H1 (cell line): ENCODE measurements at regions not wholly inside any gene's neighbourhood (a gene's known extent, or its start where the extent isn't known, plus 50 kb on each side); places are given as distances from the start of the nearest gene placed in this dataset.

Experiments used
- CTCF ChIA-PET: fragments of 300-600 bp; sonication (Branson Sonifier 250); formaldehyde crosslinking; loops from one replicate; lab custom pipeline; 2021; ENCODE audit not compliant: partially characterized antibody; lab: Charles Lee
- POLR2A ChIA-PET: fragments of 300-600 bp; sonication (Branson Sonifier 250); formaldehyde crosslinking; loops from one replicate; lab custom pipeline; 2021; ENCODE audit warnings: inconsistent platforms; ENCODE audit not compliant: partially characterized antibody; lab: Charles Lee
- DNase-seq, 2 experiments: peaks; one replicate each; pipeline versions ENCODE4 v3.0.0 to v3.0.0-alpha.2; 2010 to 2022; ENCODE audit warnings: low spot score in 2 of 2, low read depth in 1 of 2, mixed read lengths in 1 of 2
- FAIRE-seq: peaks from 2 replicates; lab custom pipeline; 2011; peaks lifted over from hg19 to GRCh38; lab: Jason Lieb, UNC
- H2AFZ ChIP-seq: 2 replicates; pipeline ENCODE4 v1.8.1; 2012; ENCODE audit warnings: low read length, inconsistent platforms
- H2AK5ac ChIP-seq: 2 replicates; pipeline ENCODE4 v1.6.1; 2013; ENCODE audit warnings: low read depth, low read length
- H2BK120ac ChIP-seq: replicated peaks from 2 replicates; pipeline ENCODE3; 2013; ENCODE audit warnings: low read depth, low read length, inconsistent platforms
- H2BK12ac ChIP-seq: 2 replicates; pipeline ENCODE4 v1.6.1; 2013; ENCODE audit warnings: low read depth, low read length
- H2BK15ac ChIP-seq: 2 replicates; pipeline ENCODE4 v1.6.1; 2013; ENCODE audit warnings: low read length
- H2BK20ac ChIP-seq: 2 replicates; pipeline ENCODE4 v1.6.1; 2013; ENCODE audit warnings: low read length
- H2BK5ac ChIP-seq: 2 replicates; pipeline ENCODE4 v1.6.1; 2013; ENCODE audit warnings: low read depth, low read length
- H3K14ac ChIP-seq: 2 replicates; pipeline ENCODE4 v1.6.1; 2013; ENCODE audit warnings: inconsistent platforms; ENCODE audit not compliant: insufficient read length
- H3K18ac ChIP-seq: 2 replicates; pipeline ENCODE4 v1.6.1; 2013; ENCODE audit warnings: low read length; ENCODE audit errors: extremely low read depth
- H3K23ac ChIP-seq: 2 replicates; pipeline ENCODE4 v1.6.1; 2013; ENCODE audit warnings: inconsistent platforms; ENCODE audit not compliant: insufficient read length
- H3K23me2 ChIP-seq: 2 replicates; pipeline ENCODE4 v1.6.1; 2013; ENCODE audit warnings: low read depth, low read length
- H3K27ac ChIP-seq: 2 replicates; pipeline ENCODE4 v1.6.1; 2011; ENCODE audit warnings: low read depth, low read length, inconsistent platforms
- H3K27me3 ChIP-seq, 4 experiments: replicated peaks in 1 of 4; 1 replicate in 1 of 4; 2 replicates in 3 of 4; pipeline versions ENCODE4 v1.6.1 to v1.8.1; 2011 to 2013; ENCODE audit warnings: low read length in 3 of 4, mild to moderate bottlenecking in 3 of 4, inconsistent platforms in 2 of 4, mixed read lengths in 2 of 4, moderate library complexity in 1 of 4; ENCODE audit not compliant: control insufficient read depth in 3 of 4, insufficient read depth in 3 of 4; ENCODE audit errors: extremely low read depth in 1 of 4
- H3K36me3 ChIP-seq, 4 experiments: 2 replicates each; pipeline versions ENCODE4 v1.6.1 to v1.8.1; 2011 to 2013; ENCODE audit warnings: mild to moderate bottlenecking in 4 of 4, low read length in 3 of 4, moderate library complexity in 2 of 4, control low read depth in 1 of 4, inconsistent platforms in 1 of 4; ENCODE audit not compliant: insufficient read depth in 4 of 4, control insufficient read depth in 2 of 4
- H3K4ac ChIP-seq: replicated peaks from 2 replicates; pipeline ENCODE3; 2013; ENCODE audit warnings: low read length, low read depth, mixed read lengths, inconsistent platforms; ENCODE audit not compliant: insufficient read length
- H3K4me1 ChIP-seq, 4 experiments: replicated peaks in 1 of 4; 1 replicate in 1 of 4; 2 replicates in 3 of 4; pipeline versions ENCODE4 v1.6.1 to v1.8.1; 2011 to 2013; ENCODE audit warnings: low read length in 3 of 4, inconsistent platforms in 2 of 4, mixed read lengths in 1 of 4; ENCODE audit not compliant: insufficient read depth in 4 of 4, control insufficient read depth in 3 of 4
- H3K4me2 ChIP-seq, 2 experiments: 2 replicates each; pipeline versions ENCODE4 v1.6.1 to v1.8.1; 2011 to 2013; ENCODE audit warnings: low read depth in 2 of 2, low read length in 2 of 2, control low read depth in 1 of 2, inconsistent platforms in 1 of 2, mild to moderate bottlenecking in 1 of 2; ENCODE audit not compliant: insufficient read depth in 1 of 2
- H3K4me3 ChIP-seq, 4 experiments: fragments of 200-600, 300-600 bp in 1 of 4; sonication (generic), shearing (Covaris generic), sonication (Bioruptor Twin) in 1 of 4; 2 replicates each; pipeline versions ENCODE4 v1.5.1 to v1.8.1; 2011 to 2016; ENCODE audit warnings: low read length in 4 of 4, low read depth in 3 of 4, control low read depth in 2 of 4, inconsistent platforms in 2 of 4, mild to moderate bottlenecking in 2 of 4, mixed read lengths in 1 of 4, moderate library complexity in 1 of 4; ENCODE audit not compliant: insufficient read depth in 2 of 4; ENCODE audit errors: extremely low read depth in 1 of 4
- H3K56ac ChIP-seq: replicated peaks from 2 replicates; pipeline ENCODE3; 2013; ENCODE audit warnings: low read depth, mild to moderate bottlenecking, mixed read lengths, low read length, inconsistent platforms; ENCODE audit not compliant: insufficient read length
- H3K79me1 ChIP-seq: 2 replicates; pipeline ENCODE4 v1.6.1; 2013; ENCODE audit warnings: low read depth, low read length, control low read depth
- H3K79me2 ChIP-seq, 2 experiments: 2 replicates each; pipeline versions ENCODE4 v1.6.1 to v1.8.1; 2012 to 2013; ENCODE audit warnings: low read length in 2 of 2, mild to moderate bottlenecking in 2 of 2, inconsistent platforms in 1 of 2; ENCODE audit not compliant: insufficient read depth in 2 of 2, control insufficient read depth in 1 of 2
- H3K9ac ChIP-seq, 4 experiments: replicated peaks in 1 of 4; 1 replicate in 1 of 4; 2 replicates in 3 of 4; pipeline versions ENCODE4 v1.6.1 to v1.8.1; 2011 to 2013; ENCODE audit warnings: low read depth in 3 of 4, low read length in 3 of 4, control low read depth in 2 of 4, mild to moderate bottlenecking in 2 of 4, moderate library complexity in 2 of 4, inconsistent platforms in 1 of 4; ENCODE audit errors: extremely low read depth in 1 of 4
- H3K9me3 ChIP-seq, 2 experiments: 2 replicates each; pipeline versions ENCODE4 v1.6.1 to v1.8.1; 2012 to 2013; ENCODE audit warnings: mild to moderate bottlenecking in 2 of 2, moderate library complexity in 2 of 2, control low read depth in 1 of 2, inconsistent platforms in 1 of 2, low read depth in 1 of 2, low read length in 1 of 2, mixed read lengths in 1 of 2; ENCODE audit not compliant: insufficient read depth in 2 of 2
- H4K20me1 ChIP-seq, 2 experiments: replicated peaks in 1 of 2; 2 replicates each; pipeline versions ENCODE3 to v1.8.1; 2011 to 2013; ENCODE audit warnings: inconsistent platforms in 2 of 2, low read length in 2 of 2, mild to moderate bottlenecking in 1 of 2; ENCODE audit not compliant: insufficient read depth in 2 of 2, control insufficient read depth in 1 of 2
- H4K5ac ChIP-seq: 2 replicates; pipeline ENCODE4 v1.6.1; 2013; ENCODE audit warnings: low read length, low read depth, mixed read lengths, inconsistent platforms; ENCODE audit not compliant: insufficient read length
- H4K8ac ChIP-seq: 2 replicates; pipeline ENCODE4 v1.8.0; 2013; ENCODE audit warnings: mild to moderate bottlenecking, moderate library complexity, low read length, inconsistent platforms; ENCODE audit not compliant: insufficient read depth; ENCODE audit errors: extremely low read depth
- H4K91ac ChIP-seq: replicated peaks from 2 replicates; pipeline ENCODE3; 2013; ENCODE audit warnings: low read length, mixed read lengths, inconsistent platforms; ENCODE audit not compliant: insufficient read length
- PHF8 ChIP-seq: fragments of 200-600 bp; sonication (generic); conservative IDR thresholded peaks from 2 replicates; pipeline ENCODE4 v1.7.1; 2012; ENCODE audit warnings: low read depth, mild to moderate bottlenecking, inconsistent platforms, low read length, moderate library complexity
- POLR2A ChIP-seq, 2 experiments: IDR thresholded peaks; 1 replicate in 1 of 2; 2 replicates in 1 of 2; pipeline ENCODE4 v1.6.1; 2011; ENCODE audit warnings: low read depth in 2 of 2, low read length in 2 of 2, mild to moderate bottlenecking in 2 of 2; ENCODE audit errors: control extremely low read depth in 1 of 2
- RAD21 ChIP-seq, 2 experiments: IDR thresholded peaks in 1 of 2; conservative IDR thresholded peaks in 1 of 2; 2 replicates each; pipeline ENCODE4 v1.6.1; 2011; ENCODE audit warnings: low read depth in 2 of 2, low read length in 2 of 2, improper control_type of control experiment in 1 of 2, inconsistent platforms in 1 of 2, mild to moderate bottlenecking in 1 of 2, moderate library complexity in 1 of 2
- SIX5 ChIP-seq: IDR thresholded peaks from 2 replicates; pipeline ENCODE4 v1.6.1; 2011; ENCODE audit warnings: mild to moderate bottlenecking, low read depth, low read length
- WGBS, 2 experiments: shearing (Covaris generic) in 1 of 2; methylation state at CpG; one replicate each; pipeline versions ENCODE4 v1.1.6 to v1.1.7; 2013 to 2015; ENCODE audit warnings: low lambda C conversion rate in 2 of 2, mixed read lengths in 2 of 2, inconsistent platforms in 1 of 2, low coverage in 1 of 2, missing lambda C conversion rate in 1 of 2; ENCODE audit not compliant: insufficient replicate concordance in 2 of 2, insufficient coverage in 1 of 2, insufficient read length in 1 of 2; ENCODE audit errors: extremely low coverage in 1 of 2, missing lambda C conversion rate in 1 of 2; 5-methylcytosine and 5-hydroxymethylcytosine counted together
- TF ChIP-seq, protein P1 (sequence below), 3 experiments: IDR thresholded peaks; 1 replicate in 2 of 3; 2 replicates in 1 of 3; pipeline versions ENCODE4 v1.5.1 to v1.6.1; 2011; ENCODE audit warnings: low read length in 3 of 3, mild to moderate bottlenecking in 3 of 3, inconsistent platforms in 2 of 3, low read depth in 1 of 3, moderate library complexity in 1 of 3; ENCODE audit not compliant: insufficient read depth in 1 of 3; ENCODE audit errors: control extremely low read depth in 1 of 3

DNA sequence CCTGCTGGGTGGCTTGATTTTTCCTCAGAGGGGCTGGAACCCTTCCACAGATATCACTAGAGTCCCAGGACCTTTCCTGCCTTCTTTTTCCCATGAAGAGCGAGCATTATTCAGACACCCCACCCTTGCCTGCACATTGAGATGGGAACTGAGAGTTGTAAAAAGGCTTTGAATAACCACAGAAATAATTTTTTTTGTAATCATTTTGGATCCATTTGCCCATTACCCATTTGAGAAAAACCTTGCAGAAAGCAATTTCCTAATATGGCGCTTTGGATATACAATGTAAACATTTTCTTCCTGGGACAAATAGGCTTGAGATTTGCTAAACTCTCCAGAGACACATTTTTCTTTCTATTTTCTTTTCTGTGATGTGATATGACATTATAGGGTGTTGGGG lies 250.6 kb downstream of the MSRB3 start:
- Histone ChIP-seq H3K9ac (no peak overlapping the region), H3K36me3 (no peaks in the 10 kb centered on the region), H3K14ac (no peak overlapping the region), H2AK5ac (no peak overlapping the region), H3K27ac (no peak overlapping the region), H3K27me3 (no peaks in the 10 kb centered on the region), H2BK5ac (no peak overlapping the region), H2BK20ac (no peak overlapping the region), H4K8ac (no peak overlapping the region), H3K9me3 (peaks cover 0 to 4% of the 10 kb centered on the region in 2 experiments; a peak in 1 of 4 replicates), H3K23me2 (no peaks in the 10 kb centered on the region; the same call in 1 of the 2 replicates), H2BK15ac (no peak overlapping the region), H3K56ac (no peak overlapping the region), H2AFZ (no peak overlapping the region), H3K79me1 (no peaks in the 10 kb centered on the region), H3K4ac (no peak overlapping the region), H3K4me1 (peaks cover 0 to 7% (median 3%) of the 10 kb centered on the region in 4 experiments; a peak in 2 of 7 replicates), H4K5ac (no peak overlapping the region), H3K18ac (no peak overlapping the region), H3K4me2 (no peak overlapping the region), H4K91ac (no peak overlapping the region), H2BK12ac (no peak overlapping the region), H4K20me1 (no peaks in the 10 kb centered on the region), H2BK120ac (no peak overlapping the region), H3K4me3 (no peak overlapping the region), H3K79me2 (no peaks in the 10 kb centered on the region), H3K23ac (no peak overlapping the region)
- CTCF ChIA-PET = interaction anchor here (0.8 to 1.8 kb wide), 4 partner anchors 9 to 27 kb away, joined by 3 to 5 read pairs (median 4); no protein-coding TSS in a partner anchor
- POLR2A ChIA-PET = no interaction called here
- WGBS, 2 experiments = 85% methylated on average over 2 of the region's 2 CpGs; no CpG with 5 or more reads in 1 of the 2 experiments
- FAIRE-seq (no peak), DNase-seq (no peak)
- TF ChIP-seq RAD21 (IDR thresholded peaks at IDR 0.05 in 1 of 2, conservative IDR thresholded peaks at IDR 0.05 in 1 of 2; ENCODE audit: low read depth in 2 of 2, low read length in 2 of 2) = no peak
- no peak for TF ChIP-seq SIX5
- TF ChIP-seq PHF8 = no peak
- no peak for TF ChIP-seq POLR2A (IDR thresholded peaks at IDR 0.05; ENCODE audit: control extremely low read depth in 1 of 2, low read depth in 2 of 2, low read length in 2 of 2)
- TF ChIP-seq, protein P1, sequence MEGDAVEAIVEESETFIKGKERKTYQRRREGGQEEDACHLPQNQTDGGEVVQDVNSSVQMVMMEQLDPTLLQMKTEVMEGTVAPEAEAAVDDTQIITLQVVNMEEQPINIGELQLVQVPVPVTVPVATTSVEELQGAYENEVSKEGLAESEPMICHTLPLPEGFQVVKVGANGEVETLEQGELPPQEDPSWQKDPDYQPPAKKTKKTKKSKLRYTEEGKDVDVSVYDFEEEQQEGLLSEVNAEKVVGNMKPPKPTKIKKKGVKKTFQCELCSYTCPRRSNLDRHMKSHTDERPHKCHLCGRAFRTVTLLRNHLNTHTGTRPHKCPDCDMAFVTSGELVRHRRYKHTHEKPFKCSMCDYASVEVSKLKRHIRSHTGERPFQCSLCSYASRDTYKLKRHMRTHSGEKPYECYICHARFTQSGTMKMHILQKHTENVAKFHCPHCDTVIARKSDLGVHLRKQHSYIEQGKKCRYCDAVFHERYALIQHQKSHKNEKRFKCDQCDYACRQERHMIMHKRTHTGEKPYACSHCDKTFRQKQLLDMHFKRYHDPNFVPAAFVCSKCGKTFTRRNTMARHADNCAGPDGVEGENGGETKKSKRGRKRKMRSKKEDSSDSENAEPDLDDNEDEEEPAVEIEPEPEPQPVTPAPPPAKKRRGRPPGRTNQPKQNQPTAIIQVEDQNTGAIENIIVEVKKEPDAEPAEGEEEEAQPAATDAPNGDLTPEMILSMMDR (IDR thresholded peaks at IDR 0.05; ENCODE audit: control extremely low read depth in 1 of 3, insufficient read depth in 1 of 3, low read depth in 1 of 3, low read length in 3 of 3) = no peak
